Spleen (tissue), 11 donors: ENCODE measurements at regions not wholly inside any gene's neighbourhood (a gene's known extent, or its start where the extent isn't known, plus 50 kb on each side); places are given as distances from the start of the nearest gene placed in this dataset.

Source experiments
- DNase-seq: peaks from one replicate; pipeline ENCODE4 v3.0.0-alpha.2; 2020
- H3K27ac ChIP-seq, 8 donors: fragments of 200-600 bp; sonication (generic) in 7 of 8; 1 replicate in 4 of 8; 2 replicates in 4 of 8; pipeline versions ENCODE4 v1.5.0 to v1.8.0; 2016 to 2021; ENCODE audit warnings: inconsistent platforms in 4 of 8, mild to moderate bottlenecking in 4 of 8, moderate library complexity in 1 of 8
- H3K27me3 ChIP-seq, 7 donors: fragments of 200-600 bp; sonication (generic) in 6 of 7; replicated peaks in 1 of 7; 1 replicate in 4 of 7; 2 replicates in 3 of 7; pipeline versions ENCODE4 v1.5.0 to v1.8.0; 2016 to 2021; ENCODE audit warnings: inconsistent platforms in 3 of 7, mild to moderate bottlenecking in 1 of 7
- H3K36me3 ChIP-seq, 6 donors: fragments of 200-600 bp; sonication (generic) in 5 of 6; 1 replicate in 4 of 6; 2 replicates in 2 of 6; pipeline versions ENCODE4 v1.5.0 to v1.8.0; 2016 to 2021; ENCODE audit warnings: inconsistent platforms in 2 of 6
- H3K4me1 ChIP-seq, 6 donors: fragments of 200-600 bp; sonication (generic) in 5 of 6; 1 replicate in 3 of 6; 2 replicates in 3 of 6; pipeline versions ENCODE4 v1.5.0 to v1.8.0; 2016 to 2021; ENCODE audit warnings: inconsistent platforms in 3 of 6
- H3K4me3 ChIP-seq, 8 donors: fragments of 200-600 bp; sonication (generic) in 7 of 8; 1 replicate in 4 of 8; 2 replicates in 4 of 8; pipeline versions ENCODE4 v1.5.0 to v1.8.0; 2016 to 2021; ENCODE audit warnings: inconsistent platforms in 4 of 8, mild to moderate bottlenecking in 4 of 8, moderate library complexity in 2 of 8
- H3K9me3 ChIP-seq, 8 donors: fragments of 200-600 bp; sonication (generic) in 7 of 8; 1 replicate in 4 of 8; 2 replicates in 4 of 8; pipeline versions ENCODE4 v1.5.0 to v1.8.0; 2016 to 2021; ENCODE audit warnings: inconsistent platforms in 4 of 8
- POLR2A ChIP-seq, 3 donors: fragments of 450-650 bp; IDR thresholded peaks; one replicate each; pipeline ENCODE4 v1.5.1; 2017; ENCODE audit warnings: antibody characterized with exemption in 3 of 3, mild to moderate bottlenecking in 1 of 3
- POLR2AphosphoS5 ChIP-seq, 3 donors: sonication (generic); formaldehyde crosslinking; IDR thresholded peaks; one replicate each; pipeline ENCODE4 v1.5.1; 2017; ENCODE audit warnings: antibody characterized with exemption in 3 of 3
- WGBS, 5 donors: extraction: QIAGEN DNeasy Blood & Tissue Kit in 3 of 5; methylation state at CpG; one replicate each; pipeline versions ENCODE4 v1.1.5 to v1.1.7; 2013 to 2018; 5-methylcytosine and 5-hydroxymethylcytosine counted together
- intact Hi-C: fragments of 100-400 bp; cut with DNase I; formaldehyde crosslinking; loops from one replicate; pipeline ENCODE4 v1.15.0; 2023; ENCODE audit warnings: low total_unique reads
- TF ChIP-seq, protein P1 (sequence below), 11 experiments: fragments of 200-600 bp in 7 of 11; fragments of 450-650 bp in 4 of 11; sonication (generic) in 4 of 11; IDR thresholded peaks in 8 of 11; conservative IDR thresholded peaks in 3 of 11; 1 replicate in 7 of 11; 2 replicates in 4 of 11; pipeline versions ENCODE4 v1.4.0 to v1.8.0; 2016 to 2021; ENCODE audit warnings: antibody characterized with exemption in 11 of 11, inconsistent platforms in 4 of 11, mild to moderate bottlenecking in 1 of 11
- donor health status: healthy with polysubstance abuse.
- donor health status: DM: no; HTN: no; CAD: no; lungs with moderate emphysema.
- donor health status: DM: no; HTN: no; CAD: no.
- donor health status: Bipolar disorder and iron deficiency.
- donor health status: healthy.
- donor health status: DM: no; HTN: no; CAD: no.
- donor health status: DM: yes; HTN: yes; CAD: no.

DNA sequence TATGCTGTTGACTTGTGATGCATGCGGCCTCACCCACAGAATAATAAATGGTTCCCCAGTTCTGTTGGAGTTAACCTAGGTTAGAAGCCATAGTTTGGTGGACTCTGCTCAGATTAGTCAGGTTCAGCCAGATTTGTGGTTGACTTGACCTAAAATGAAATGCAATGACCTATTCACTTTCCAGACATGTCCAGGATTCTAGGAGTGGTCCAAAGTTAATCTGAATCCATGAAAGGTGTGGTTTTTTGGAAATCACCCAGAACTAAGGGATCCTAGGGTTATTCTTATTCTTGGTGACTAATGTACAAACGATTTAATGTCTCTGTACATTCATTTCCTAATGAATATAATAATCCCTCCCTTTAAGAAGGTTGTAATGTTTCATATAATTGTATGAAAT, 88.9 kb upstream of the RBBP8 start:
- H3K36me3 ChIP-seq, result no peaks in the 10 kb centered on the region
- TF ChIP-seq, protein P1, sequence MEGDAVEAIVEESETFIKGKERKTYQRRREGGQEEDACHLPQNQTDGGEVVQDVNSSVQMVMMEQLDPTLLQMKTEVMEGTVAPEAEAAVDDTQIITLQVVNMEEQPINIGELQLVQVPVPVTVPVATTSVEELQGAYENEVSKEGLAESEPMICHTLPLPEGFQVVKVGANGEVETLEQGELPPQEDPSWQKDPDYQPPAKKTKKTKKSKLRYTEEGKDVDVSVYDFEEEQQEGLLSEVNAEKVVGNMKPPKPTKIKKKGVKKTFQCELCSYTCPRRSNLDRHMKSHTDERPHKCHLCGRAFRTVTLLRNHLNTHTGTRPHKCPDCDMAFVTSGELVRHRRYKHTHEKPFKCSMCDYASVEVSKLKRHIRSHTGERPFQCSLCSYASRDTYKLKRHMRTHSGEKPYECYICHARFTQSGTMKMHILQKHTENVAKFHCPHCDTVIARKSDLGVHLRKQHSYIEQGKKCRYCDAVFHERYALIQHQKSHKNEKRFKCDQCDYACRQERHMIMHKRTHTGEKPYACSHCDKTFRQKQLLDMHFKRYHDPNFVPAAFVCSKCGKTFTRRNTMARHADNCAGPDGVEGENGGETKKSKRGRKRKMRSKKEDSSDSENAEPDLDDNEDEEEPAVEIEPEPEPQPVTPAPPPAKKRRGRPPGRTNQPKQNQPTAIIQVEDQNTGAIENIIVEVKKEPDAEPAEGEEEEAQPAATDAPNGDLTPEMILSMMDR (IDR thresholded peaks at IDR 0.05 in 8 of 11, conservative IDR thresholded peaks at IDR 0.05 in 3 of 11), result no peak
- TF ChIP-seq POLR2A (IDR thresholded peaks at IDR 0.05) (no peak), POLR2AphosphoS5 (IDR thresholded peaks at IDR 0.05) (no peak)

DNA sequence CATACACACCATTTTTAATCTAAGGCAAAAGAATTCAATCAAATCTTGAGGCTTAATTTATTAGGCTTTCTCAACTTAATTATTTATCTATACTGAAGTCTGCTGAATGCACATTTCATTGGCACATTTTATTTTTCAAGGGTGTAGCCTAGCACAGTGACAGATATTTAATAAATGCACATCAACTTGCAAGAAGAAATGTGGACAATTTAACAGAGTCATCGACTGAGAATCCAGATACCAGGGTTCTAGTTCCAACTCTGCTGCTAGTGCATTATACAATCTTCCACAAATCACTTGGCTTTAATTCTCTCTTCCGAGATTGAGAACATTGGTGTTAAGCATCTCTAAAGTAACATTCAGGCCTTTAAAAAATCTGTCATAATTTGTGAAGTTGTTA, 88.5 kb upstream of the RBBP8 start:
- H3K27ac ChIP-seq, result no peak overlapping the region
- peaks cover 0 to under 1% (median 0%) of the 10 kb centered on the region in 6 donors for H3K4me1 ChIP-seq
- no peaks in the 10 kb centered on the region for H3K9me3 ChIP-seq
- intact Hi-C loops, result no loop called here
- 80 to 96% (median 83%) methylated on average over 2 of the region's 2 CpGs for WGBS, 5 donors
- no peak overlapping the region for H3K4me3 ChIP-seq
- TF ChIP-seq POLR2AphosphoS5 (IDR thresholded peaks at IDR 0.05), result no peak
- TF ChIP-seq, protein P1 (IDR thresholded peaks at IDR 0.05 in 8 of 11, conservative IDR thresholded peaks at IDR 0.05 in 3 of 11), result no peak
- no peak for DNase-seq
- no peaks in the 10 kb centered on the region for H3K27me3 ChIP-seq
- H3K36me3 ChIP-seq, result no peaks in the 10 kb centered on the region

More for the DNA sequence above, 88.9 kb upstream of the RBBP8 start:
- Histone ChIP-seq H3K27ac (no peak overlapping the region), H3K4me3 (no peak overlapping the region), H3K4me1 (peaks cover 0 to 4% (median 0%) of the 10 kb centered on the region in 6 donors), H3K9me3 (no peaks in the 10 kb centered on the region), H3K27me3 (no peaks in the 10 kb centered on the region)
- WGBS, 5 donors, result 76 to 91% (median 84%) methylated on average over 2 of the region's 2 CpGs
- intact Hi-C loops, result no loop called here
- no peak for DNase-seq

DNA sequence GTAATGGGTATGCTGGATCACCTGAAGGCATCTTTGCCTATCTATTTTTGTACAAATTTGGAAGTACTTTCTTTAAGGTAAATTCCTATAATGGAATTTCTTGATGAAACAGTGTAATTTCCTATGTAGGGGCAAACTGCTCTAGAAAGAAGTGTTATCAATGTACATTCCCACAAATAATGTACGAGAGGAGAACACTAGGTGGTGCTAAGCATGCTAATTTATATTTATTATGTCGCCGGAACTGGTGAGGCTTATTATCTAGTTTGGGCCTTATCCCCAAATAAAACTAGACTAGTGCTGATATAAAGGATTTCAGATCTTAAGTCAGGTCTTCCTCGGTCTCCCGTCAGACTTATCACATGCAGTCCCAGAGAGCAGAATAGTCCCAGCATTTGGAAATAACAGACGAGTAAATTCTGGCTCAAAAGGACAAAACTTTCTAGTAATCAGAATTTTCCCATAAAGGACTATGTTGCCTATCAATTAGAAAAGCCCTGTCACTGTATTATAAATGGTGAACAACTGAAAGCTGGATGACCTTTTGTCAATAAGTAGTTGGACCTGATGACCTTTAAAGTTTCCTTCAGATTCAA, 86.9 kb upstream of the RBBP8 start:
- no peaks in the 10 kb centered on the region for H3K9me3 ChIP-seq
- WGBS, 5 donors, result 50 to 62% (median 57%) methylated on average over 6 of the region's 6 CpGs
- no peaks in the 10 kb centered on the region for H3K36me3 ChIP-seq
- H3K4me1 ChIP-seq, result no peaks in the 10 kb centered on the region
- H3K4me3 ChIP-seq, result no peak overlapping the region
- no peak for DNase-seq
- intact Hi-C loops, result no loop called here
- no peak overlapping the region for H3K27ac ChIP-seq
- no peaks in the 10 kb centered on the region for H3K27me3 ChIP-seq
- TF ChIP-seq POLR2A (IDR thresholded peaks at IDR 0.05), result no peak
- TF ChIP-seq, protein P1 (IDR thresholded peaks at IDR 0.05 in 8 of 11, conservative IDR thresholded peaks at IDR 0.05 in 3 of 11), result peak in 3 of 11 experiments; percentile 15 to 21 (median 16)

GRCh38 chr18:22846697-22847096, 86.4 kb upstream of the RBBP8 start:
- Histone ChIP-seq H3K4me3 (no peak overlapping the region), H3K27me3 (no peaks in the 10 kb centered on the region), H3K27ac (no peak overlapping the region), H3K36me3 (no peaks in the 10 kb centered on the region), H3K4me1 (no peaks in the 10 kb centered on the region), H3K9me3 (no peaks in the 10 kb centered on the region)
- intact Hi-C loops, result no loop called here
- no peak for DNase-seq
- TF ChIP-seq POLR2A (IDR thresholded peaks at IDR 0.05) (no peak), POLR2AphosphoS5 (IDR thresholded peaks at IDR 0.05) (no peak)
- TF ChIP-seq, protein P1 (IDR thresholded peaks at IDR 0.05 in 8 of 11, conservative IDR thresholded peaks at IDR 0.05 in 3 of 11), result no peak
